ENCODE measurements at regions not wholly inside any gene's neighbourhood (a gene's known extent, or its start where the extent isn't known, plus 50 kb on each side); places are given as distances from the start of the nearest gene placed in this dataset.

DNA sequence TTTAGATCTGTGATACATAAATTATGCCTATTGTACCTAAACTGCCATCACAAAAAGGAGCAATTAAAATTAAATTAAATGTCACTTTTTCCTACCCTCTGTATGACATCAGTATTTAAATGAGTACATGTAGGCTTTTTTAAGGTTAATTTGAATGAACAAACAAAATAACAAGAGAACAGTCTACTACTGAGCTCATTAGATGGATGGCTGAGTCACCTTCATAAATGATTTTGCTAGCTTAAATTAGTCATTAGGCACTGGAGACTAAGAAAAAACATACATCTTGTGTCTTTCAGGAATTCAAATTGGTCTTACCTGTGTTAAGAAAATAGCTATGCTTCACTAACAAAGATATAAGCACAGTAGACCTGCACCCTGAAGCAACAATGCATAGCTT lies 153.6 kb downstream of the RCN1 start (continued):
- TF ChIP-seq, protein P1, sequence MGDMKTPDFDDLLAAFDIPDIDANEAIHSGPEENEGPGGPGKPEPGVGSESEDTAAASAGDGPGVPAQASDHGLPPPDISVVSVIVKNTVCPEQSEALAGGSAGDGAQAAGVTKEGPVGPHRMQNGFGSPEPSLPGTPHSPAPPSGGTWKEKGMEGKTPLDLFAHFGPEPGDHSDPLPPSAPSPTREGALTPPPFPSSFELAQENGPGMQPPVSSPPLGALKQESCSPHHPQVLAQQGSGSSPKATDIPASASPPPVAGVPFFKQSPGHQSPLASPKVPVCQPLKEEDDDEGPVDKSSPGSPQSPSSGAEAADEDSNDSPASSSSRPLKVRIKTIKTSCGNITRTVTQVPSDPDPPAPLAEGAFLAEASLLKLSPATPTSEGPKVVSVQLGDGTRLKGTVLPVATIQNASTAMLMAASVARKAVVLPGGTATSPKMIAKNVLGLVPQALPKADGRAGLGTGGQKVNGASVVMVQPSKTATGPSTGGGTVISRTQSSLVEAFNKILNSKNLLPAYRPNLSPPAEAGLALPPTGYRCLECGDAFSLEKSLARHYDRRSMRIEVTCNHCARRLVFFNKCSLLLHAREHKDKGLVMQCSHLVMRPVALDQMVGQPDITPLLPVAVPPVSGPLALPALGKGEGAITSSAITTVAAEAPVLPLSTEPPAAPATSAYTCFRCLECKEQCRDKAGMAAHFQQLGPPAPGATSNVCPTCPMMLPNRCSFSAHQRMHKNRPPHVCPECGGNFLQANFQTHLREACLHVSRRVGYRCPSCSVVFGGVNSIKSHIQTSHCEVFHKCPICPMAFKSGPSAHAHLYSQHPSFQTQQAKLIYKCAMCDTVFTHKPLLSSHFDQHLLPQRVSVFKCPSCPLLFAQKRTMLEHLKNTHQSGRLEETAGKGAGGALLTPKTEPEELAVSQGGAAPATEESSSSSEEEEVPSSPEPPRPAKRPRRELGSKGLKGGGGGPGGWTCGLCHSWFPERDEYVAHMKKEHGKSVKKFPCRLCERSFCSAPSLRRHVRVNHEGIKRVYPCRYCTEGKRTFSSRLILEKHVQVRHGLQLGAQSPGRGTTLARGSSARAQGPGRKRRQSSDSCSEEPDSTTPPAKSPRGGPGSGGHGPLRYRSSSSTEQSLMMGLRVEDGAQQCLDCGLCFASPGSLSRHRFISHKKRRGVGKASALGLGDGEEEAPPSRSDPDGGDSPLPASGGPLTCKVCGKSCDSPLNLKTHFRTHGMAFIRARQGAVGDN (IDR thresholded peaks at IDR 0.05), result no peak
- TF ChIP-seq SUZ12 (IDR thresholded peaks at IDR 0.05; ENCODE audit: unreplicated experiment), result no peak

DNA sequence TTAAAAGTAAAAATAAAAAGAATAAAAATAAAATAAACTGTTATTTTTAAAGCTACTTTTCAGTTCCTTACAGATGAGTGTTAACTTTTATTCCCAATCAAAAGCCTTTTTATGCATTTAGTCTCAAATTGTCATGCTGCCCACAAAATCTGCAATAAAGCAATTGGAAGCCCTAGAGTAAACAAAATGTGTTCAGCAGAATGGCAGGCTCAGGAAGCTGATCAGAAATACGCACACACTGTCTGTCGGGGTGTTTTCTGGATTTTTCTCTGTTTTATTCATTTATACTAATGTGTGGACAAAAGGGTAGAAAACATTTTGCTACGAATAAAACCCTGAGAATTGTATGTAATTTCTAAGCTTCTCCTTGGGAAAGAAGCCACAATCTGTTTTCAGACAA lies 162.8 kb downstream of the RCN1 start:
- ChIA-PET CTCF (interaction anchor here (0.7 to 1.1 kb wide), 5 partner anchors 12 to 1284 kb away, joined by 3 to 7 read pairs (median 4); no protein-coding TSS in a partner anchor), SMC1A (ENCODE audit: uncharacterized antibody, unreplicated experiment) (interaction anchor here (0.6 to 1.0 kb wide), 2 partner anchors 36 to 426 kb away, joined by 3 to 4 read pairs; no protein-coding TSS in a partner anchor), RAD21 (ENCODE audit: unreplicated experiment) (no interaction called here), POLR2A (no interaction called here)
- H4K20me1 ChIP-seq (ENCODE audit: control insufficient read depth, insufficient read depth), result no peaks in the 10 kb centered on the region
- FAIRE-seq (no peak), DNase-seq (ENCODE audit: low read depth, low spot score) (no peak), ATAC-seq (no peak)
- intact Hi-C loops (cut with micrococcal nuclease; ENCODE audit: unreplicated experiment), result no loop called here
- no peak overlapping the region for H3K9ac ChIP-seq (ENCODE audit: control insufficient read depth, insufficient read depth, low read length)
- H3K36me3 ChIP-seq (ENCODE audit: control insufficient read depth in 2 of 2, insufficient read depth in 2 of 2, low read length in 1 of 2), result no peaks in the 10 kb centered on the region
- H3K4me3 ChIP-seq, result no peak overlapping the region
- 0 out of 4 replicates have a peak, but pooled peaks cover 0 to 3% of the 10 kb centered on the region in 2 experiments for H3K27me3 ChIP-seq (replicated peaks in 1 of 2; ENCODE audit: control insufficient read depth in 2 of 2, insufficient read depth in 2 of 2, low read length in 1 of 2)
- no TSS peak for BruUV-seq (replicated peaks)
- H3K27ac ChIP-seq (ENCODE audit: control insufficient read depth, insufficient read depth), result no peak overlapping the region
- WGBS (ENCODE audit: insufficient coverage, insufficient replicate concordance, low lambda C conversion rate, missing lambda C conversion rate), result 28% methylated on average over 3 of the region's 3 CpGs
- H3K79me2 ChIP-seq (ENCODE audit: control insufficient read depth, insufficient read depth, low read length), result no peaks in the 10 kb centered on the region
- no peak overlapping the region for H2AFZ ChIP-seq (ENCODE audit: control insufficient read depth, low read depth, low read length)
- no peaks in the 10 kb centered on the region for H3K9me3 ChIP-seq (replicated peaks; ENCODE audit: control insufficient read depth, insufficient read depth, low read length)
- no peak for TF ChIP-seq YBX1 (IDR thresholded peaks at IDR 0.05)
- no peak for TF ChIP-seq YY1 (IDR thresholded peaks at IDR 0.05; ENCODE audit: low read depth, low read length)
- TF ChIP-seq ATF3 (IDR thresholded peaks at IDR 0.05; ENCODE audit: borderline replicate concordance, extremely low read depth, low read depth, low read length), result no peak
- no peak for TF ChIP-seq RCOR1 (conservative IDR thresholded peaks at IDR 0.05; ENCODE audit: low read depth, low read length)
- TF ChIP-seq RELA (IDR thresholded peaks at IDR 0.05; ENCODE audit: borderline replicate concordance, partially characterized antibody), result no peak
- TF ChIP-seq RUNX3 (IDR thresholded peaks at IDR 0.05; ENCODE audit: low read length), result no peak
- no peak for TF ChIP-seq IRF4 (IDR thresholded peaks at IDR 0.05; ENCODE audit: low read depth, low read length)
- TF ChIP-seq, protein P2, sequence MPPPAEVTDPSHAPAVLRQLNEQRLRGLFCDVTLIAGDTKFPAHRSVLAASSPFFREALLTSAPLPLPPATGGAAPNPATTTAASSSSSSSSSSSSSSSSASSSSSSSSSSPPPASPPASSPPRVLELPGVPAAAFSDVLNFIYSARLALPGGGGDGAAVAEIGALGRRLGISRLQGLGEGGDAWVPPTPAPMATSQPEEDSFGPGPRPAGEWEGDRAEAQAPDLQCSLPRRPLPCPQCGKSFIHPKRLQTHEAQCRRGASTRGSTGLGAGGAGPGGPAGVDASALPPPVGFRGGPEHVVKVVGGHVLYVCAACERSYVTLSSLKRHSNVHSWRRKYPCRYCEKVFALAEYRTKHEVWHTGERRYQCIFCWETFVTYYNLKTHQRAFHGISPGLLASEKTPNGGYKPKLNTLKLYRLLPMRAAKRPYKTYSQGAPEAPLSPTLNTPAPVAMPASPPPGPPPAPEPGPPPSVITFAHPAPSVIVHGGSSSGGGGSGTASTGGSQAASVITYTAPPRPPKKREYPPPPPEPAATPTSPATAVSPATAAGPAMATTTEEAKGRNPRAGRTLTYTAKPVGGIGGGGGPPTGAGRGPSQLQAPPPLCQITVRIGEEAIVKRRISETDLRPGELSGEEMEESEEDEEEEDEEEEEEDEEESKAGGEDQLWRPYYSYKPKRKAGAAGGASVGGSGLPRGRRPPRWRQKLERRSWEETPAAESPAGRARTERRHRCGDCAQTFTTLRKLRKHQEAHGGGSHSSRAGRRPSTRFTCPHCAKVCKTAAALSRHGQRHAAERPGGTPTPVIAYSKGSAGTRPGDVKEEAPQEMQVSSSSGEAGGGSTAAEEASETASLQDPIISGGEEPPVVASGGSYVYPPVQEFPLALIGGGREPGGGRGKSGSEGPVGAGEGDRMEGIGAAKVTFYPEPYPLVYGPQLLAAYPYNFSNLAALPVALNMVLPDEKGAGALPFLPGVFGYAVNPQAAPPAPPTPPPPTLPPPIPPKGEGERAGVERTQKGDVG (CRISPR knock-in tag; IDR thresholded peaks at IDR 0.05), result no peak
- no peak for TF ChIP-seq TCF7 (IDR thresholded peaks at IDR 0.05; ENCODE audit: borderline replicate concordance)
- TF ChIP-seq MXI1 (IDR thresholded peaks at IDR 0.05; ENCODE audit: low read depth, low read length), result no peak
- in situ Hi-C loops (cut with MboI), result no loop called here
- no peak overlapping the region for H3K4me2 ChIP-seq (ENCODE audit: control insufficient read depth, insufficient read depth)
- no peaks in the 10 kb centered on the region for H3K4me1 ChIP-seq (ENCODE audit: control insufficient read depth, insufficient read depth, low read length)

All from GM12878 (cell line).